BLaER1 (cell line): ENCODE measurements at regions not wholly inside any gene's neighbourhood (a gene's known extent, or its start where the extent isn't known, plus 50 kb on each side); places are given as distances from the start of the nearest gene placed in this dataset.

Experiments used
- H3K27ac ChIP-seq: shearing (Covaris generic); formaldehyde crosslinking; 2 replicates; pipeline ENCODE4 v1.8.1; 2022
- H3K27me3 ChIP-seq: shearing (Covaris generic); formaldehyde crosslinking; 2 replicates; pipeline ENCODE4 v1.8.1; 2022
- H3K36me3 ChIP-seq: shearing (Covaris generic); formaldehyde crosslinking; 2 replicates; pipeline ENCODE4 v1.8.1; 2022
- H3K4me1 ChIP-seq: shearing (Covaris generic); formaldehyde crosslinking; 2 replicates; pipeline ENCODE4 v1.8.1; 2022
- H3K4me2 ChIP-seq: shearing (Covaris generic); formaldehyde crosslinking; 2 replicates; pipeline ENCODE4 v1.8.1; 2022
- H3K4me3 ChIP-seq: shearing (Covaris generic); formaldehyde crosslinking; 2 replicates; pipeline ENCODE4 v1.8.1; 2022
- H3K9ac ChIP-seq: shearing (Covaris generic); formaldehyde crosslinking; 2 replicates; pipeline ENCODE4 v1.8.1; 2022
- H3K9me3 ChIP-seq: shearing (Covaris generic); formaldehyde crosslinking; 2 replicates; pipeline ENCODE4 v1.8.1; 2022
- H4K20me1 ChIP-seq: shearing (Covaris generic); formaldehyde crosslinking; 2 replicates; pipeline ENCODE4 v1.8.1; 2022
- Cebpa-rat ChIP-seq: shearing (Covaris generic); IDR thresholded peaks from 2 replicates; pipeline ENCODE4 v1.8.1; 2022

GRCh38 chr12:92008345-92008744, 137.3 kb downstream of the BTG1 start:
- H3K9me3 ChIP-seq: no peaks in the 10 kb centered on the region
- no peak overlapping the region for H3K4me3 ChIP-seq
- H3K27me3 ChIP-seq: no peaks in the 10 kb centered on the region
- no peak for TF ChIP-seq Cebpa-rat
- no peaks in the 10 kb centered on the region for H3K36me3 ChIP-seq
- no peaks in the 10 kb centered on the region for H4K20me1 ChIP-seq
- no peaks in the 10 kb centered on the region for H3K4me1 ChIP-seq
- H3K27ac ChIP-seq: no peak overlapping the region
- H3K9ac ChIP-seq: no peak overlapping the region
- H3K4me2 ChIP-seq: no peak overlapping the region

GRCh38 chr12:92007787-92008186, 137.9 kb downstream of the BTG1 start:
- Histone ChIP-seq H3K4me2 (no peak overlapping the region), H3K4me1 (no peaks in the 10 kb centered on the region), H4K20me1 (no peaks in the 10 kb centered on the region), H3K4me3 (no peak overlapping the region), H3K36me3 (no peaks in the 10 kb centered on the region), H3K27ac (no peak overlapping the region), H3K9ac (no peak overlapping the region), H3K9me3 (no peaks in the 10 kb centered on the region), H3K27me3 (no peaks in the 10 kb centered on the region)
- no peak for TF ChIP-seq Cebpa-rat

DNA sequence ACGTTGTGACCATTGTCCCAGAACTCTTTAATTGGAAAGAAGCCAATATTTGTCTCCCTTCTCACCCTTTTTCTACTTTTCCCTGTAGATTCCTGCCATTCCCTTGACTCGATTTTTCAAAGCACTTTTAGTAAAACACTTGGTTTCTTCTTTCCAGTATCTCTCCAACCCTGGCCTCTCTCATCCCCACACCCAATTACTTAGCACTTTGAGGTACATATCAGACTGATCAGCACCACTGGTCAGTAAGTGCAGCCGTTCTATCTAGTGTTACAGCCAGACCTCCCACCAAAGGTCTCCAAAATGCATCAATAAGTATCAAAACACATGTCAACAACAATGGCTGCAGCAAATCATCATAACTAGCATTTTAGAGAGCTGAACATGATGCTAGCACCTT, 141.9 kb downstream of the BTG1 start:
- Histone ChIP-seq H3K4me3 (no peak overlapping the region), H3K36me3 (no peaks in the 10 kb centered on the region), H3K4me2 (no peak overlapping the region), H3K4me1 (no peaks in the 10 kb centered on the region), H3K9ac (no peak overlapping the region), H3K27ac (no peak overlapping the region), H3K27me3 (no peaks in the 10 kb centered on the region), H3K9me3 (peaks cover 9% of the 10 kb centered on the region; the same call in 1 of the 2 replicates), H4K20me1 (no peaks in the 10 kb centered on the region)
- TF ChIP-seq Cebpa-rat: no peak

DNA sequence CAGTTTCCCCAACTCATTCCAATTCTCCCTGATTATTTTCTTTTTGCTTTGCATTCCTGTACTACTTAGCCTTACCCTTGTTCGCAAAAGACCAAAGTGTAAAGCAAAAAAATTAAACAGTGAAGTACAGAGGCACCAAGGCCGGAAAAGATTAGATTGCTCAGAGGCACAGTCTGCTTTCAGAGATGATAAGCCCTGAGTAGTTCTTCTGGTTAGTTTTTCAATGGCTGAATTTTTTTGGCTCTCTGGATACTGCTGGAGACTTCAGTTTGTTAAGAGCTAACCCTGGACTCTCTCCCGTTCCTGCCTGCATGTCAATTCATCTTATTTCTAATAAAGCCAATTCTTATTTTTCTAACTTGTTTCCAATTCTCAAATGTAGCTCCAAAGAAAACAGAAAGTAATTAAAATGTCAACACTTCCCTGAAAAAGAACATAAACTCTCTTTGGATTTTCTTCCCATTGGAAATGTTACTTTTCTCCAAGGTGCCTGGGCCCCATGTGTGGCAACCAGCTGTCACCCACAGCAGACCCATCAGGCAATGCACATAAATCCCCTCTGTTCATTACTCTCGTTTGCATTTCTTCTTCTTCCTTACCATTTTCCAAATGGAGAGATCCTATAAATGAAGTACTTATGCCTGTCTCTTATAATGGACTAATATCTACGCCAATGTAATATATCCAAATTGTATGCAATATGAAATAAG, 142.8 kb downstream of the BTG1 start:
- Histone ChIP-seq H3K4me2 (no peak overlapping the region), H3K4me1 (no peaks in the 10 kb centered on the region), H3K27ac (no peak overlapping the region), H3K9ac (no peak overlapping the region), H3K9me3 (peaks cover 10% of the 10 kb centered on the region; the same call in 1 of the 2 replicates), H3K36me3 (no peaks in the 10 kb centered on the region), H4K20me1 (no peaks in the 10 kb centered on the region), H3K27me3 (no peaks in the 10 kb centered on the region), H3K4me3 (no peak overlapping the region)
- TF ChIP-seq Cebpa-rat: no peak

GRCh38 chr12:92002195-92002649, 143.4 kb downstream of the BTG1 start:
- Histone ChIP-seq H3K4me3 (no peak overlapping the region), H3K9ac (no peak overlapping the region), H3K4me2 (no peak overlapping the region), H3K27ac (no peak overlapping the region), H4K20me1 (no peaks in the 10 kb centered on the region), H3K27me3 (no peaks in the 10 kb centered on the region), H3K4me1 (no peaks in the 10 kb centered on the region), H3K36me3 (no peaks in the 10 kb centered on the region), H3K9me3 (peaks cover 15% of the 10 kb centered on the region; the same call in 1 of the 2 replicates)
- no peak for TF ChIP-seq Cebpa-rat

- H3K4me1 ChIP-seq: no peaks in the 10 kb centered on the region
- H3K27ac ChIP-seq: no peak overlapping the region
- H3K4me3 ChIP-seq: no peak overlapping the region
- H3K9ac ChIP-seq: no peak overlapping the region
- no peaks in the 10 kb centered on the region for H3K36me3 ChIP-seq
- H3K27me3 ChIP-seq: no peaks in the 10 kb centered on the region
- H3K9me3 ChIP-seq: peaks cover 16% of the 10 kb centered on the region; the same call in 1 of the 2 replicates
- TF ChIP-seq Cebpa-rat: no peak
- no peaks in the 10 kb centered on the region for H4K20me1 ChIP-seq
- no peak overlapping the region for H3K4me2 ChIP-seq
These were observed 145.0 kb downstream of the BTG1 start for GRCh38 chr12:92000597-92000996.

GRCh38 chr12:91999823-92000222, 145.8 kb downstream of the BTG1 start:
- TF ChIP-seq Cebpa-rat: no peak
- Histone ChIP-seq H3K36me3 (no peaks in the 10 kb centered on the region), H3K4me3 (no peak overlapping the region), H3K27ac (no peak overlapping the region), H3K9ac (no peak overlapping the region), H3K9me3 (peaks cover 16% of the 10 kb centered on the region; the same call in 1 of the 2 replicates), H3K4me1 (no peaks in the 10 kb centered on the region), H4K20me1 (no peaks in the 10 kb centered on the region), H3K27me3 (no peaks in the 10 kb centered on the region), H3K4me2 (no peak overlapping the region)

DNA sequence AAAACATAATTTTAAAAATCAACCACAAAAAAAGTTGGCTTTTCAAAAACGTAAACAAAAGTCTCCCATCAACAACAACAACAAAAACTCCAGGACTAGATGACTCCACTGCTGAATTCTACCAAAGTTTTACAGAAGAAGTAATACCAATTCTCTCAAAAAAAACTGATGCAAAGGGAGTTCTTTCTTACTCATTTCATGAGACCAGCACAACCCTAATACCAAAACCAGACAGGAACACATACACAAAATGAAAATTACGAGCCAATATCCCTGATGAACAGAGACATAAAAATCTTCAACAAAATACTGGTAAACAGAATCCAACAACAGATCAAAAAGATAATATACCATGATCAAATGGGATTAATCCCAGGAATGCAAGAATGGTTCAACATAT, 147.3 kb downstream of the BTG1 start:
- Histone ChIP-seq H3K9me3 (peaks cover 16% of the 10 kb centered on the region; the same call in 1 of the 2 replicates), H3K4me2 (no peak overlapping the region), H3K4me3 (no peak overlapping the region), H3K36me3 (no peaks in the 10 kb centered on the region), H3K4me1 (no peaks in the 10 kb centered on the region), H3K27ac (no peak overlapping the region), H4K20me1 (no peaks in the 10 kb centered on the region), H3K27me3 (no peaks in the 10 kb centered on the region), H3K9ac (no peak overlapping the region)
- no peak for TF ChIP-seq Cebpa-rat

GRCh38 chr12:91994208-91994797, 151.3 kb downstream of the BTG1 start:
- Histone ChIP-seq H3K36me3 (no peaks in the 10 kb centered on the region), H3K4me3 (no peak overlapping the region), H3K4me1 (no peaks in the 10 kb centered on the region), H3K27ac (no peak overlapping the region), H3K4me2 (no peak overlapping the region), H3K9ac (no peak overlapping the region), H4K20me1 (no peaks in the 10 kb centered on the region), H3K9me3 (peaks cover 13% of the 10 kb centered on the region; the same call in 1 of the 2 replicates), H3K27me3 (no peaks in the 10 kb centered on the region)
- TF ChIP-seq Cebpa-rat: no peak

- no peak overlapping the region for H3K4me2 ChIP-seq
- H3K9ac ChIP-seq: no peak overlapping the region
- no peak overlapping the region for H3K27ac ChIP-seq
- H3K27me3 ChIP-seq: no peaks in the 10 kb centered on the region
- no peaks in the 10 kb centered on the region for H3K36me3 ChIP-seq
- no peak for TF ChIP-seq Cebpa-rat
- 0 out of 2 replicates have a peak, but pooled peaks cover 6% of the 10 kb centered on the region for H3K9me3 ChIP-seq
- H3K4me1 ChIP-seq: no peaks in the 10 kb centered on the region
- H4K20me1 ChIP-seq: no peaks in the 10 kb centered on the region
- H3K4me3 ChIP-seq: no peak overlapping the region
These were observed 152.2 kb downstream of the BTG1 start for GRCh38 chr12:91993287-91994017.
